Stimulated activated memory B cell treated with anti-CD40 and anti-IgM and Interleukin-4, amounts not matched to agents 10 μg/mL and 1 μg/mL and 100 μg/mL, for 72 hours (primary cell): ENCODE measurements at regions not wholly inside any gene's neighbourhood (a gene's known extent, or its start where the extent isn't known, plus 50 kb on each side); places are given as distances from the start of the nearest gene placed in this dataset.

Experiments
- ATAC-seq: fragments of 150-1000 bp; cut with Tn5 transposase; 2 replicates; pipeline ENCODE4 v1.10.0; 2021
- H3K27ac Mint-ChIP-seq: one replicate; pipeline ENCODE4 v1.8.0; 2022; ENCODE audit warnings: mild to moderate bottlenecking, mixed read lengths
- H3K27me3 Mint-ChIP-seq: one replicate; pipeline ENCODE4 v1.8.0; 2022; ENCODE audit warnings: mixed read lengths
- H3K36me3 Mint-ChIP-seq: one replicate; pipeline ENCODE4 v1.8.0; 2022; ENCODE audit warnings: mixed read lengths
- H3K4me1 Mint-ChIP-seq: one replicate; pipeline ENCODE4 v1.8.0; 2022; ENCODE audit warnings: mixed read lengths
- H3K4me3 Mint-ChIP-seq: one replicate; pipeline ENCODE4 v1.8.0; 2022; ENCODE audit warnings: mild to moderate bottlenecking, moderate library complexity, mixed read lengths
- H3K9me3 Mint-ChIP-seq: one replicate; pipeline ENCODE4 v1.8.0; 2022; ENCODE audit warnings: mixed read lengths

GRCh38 chr17:72539981-72540897 lies 419.4 kb downstream of the SOX9 start:
- Mint-ChIP-seq H3K9me3 (no peaks in the 10 kb centered on the region), H3K27me3 (peaks cover 52% of the 10 kb centered on the region), H3K4me1 (peaks cover 6% of the 10 kb centered on the region), H3K36me3 (no peaks in the 10 kb centered on the region), H3K4me3 (no peak overlapping the region), H3K27ac (no peak overlapping the region)
- ATAC-seq, result peak; percentile 75

- no peak overlapping the region for H3K27ac Mint-ChIP-seq
- no peaks in the 10 kb centered on the region for H3K9me3 Mint-ChIP-seq
- H3K4me1 Mint-ChIP-seq, result peaks cover 6% of the 10 kb centered on the region
- no peaks in the 10 kb centered on the region for H3K36me3 Mint-ChIP-seq
- no peak for ATAC-seq
- no peak overlapping the region for H3K4me3 Mint-ChIP-seq
- peaks cover 52% of the 10 kb centered on the region for H3K27me3 Mint-ChIP-seq
Observed at GRCh38 chr17:72542317-72542716, 421.5 kb downstream of the SOX9 start.

GRCh38 chr17:72545766-72546165 lies 424.9 kb downstream of the SOX9 start:
- Mint-ChIP-seq H3K27me3 (peaks cover 31% of the 10 kb centered on the region), H3K4me1 (no peaks in the 10 kb centered on the region)

GRCh38 chr17:72553051-72553755 lies 432.4 kb downstream of the SOX9 start:
- no peak overlapping the region for H3K4me3 Mint-ChIP-seq

More at GRCh38 chr17:72545766-72546165, 424.9 kb downstream of the SOX9 start:
- no peaks in the 10 kb centered on the region for H3K36me3 Mint-ChIP-seq
- H3K9me3 Mint-ChIP-seq, result no peaks in the 10 kb centered on the region
- H3K27ac Mint-ChIP-seq, result no peak overlapping the region
- ATAC-seq, result no peak
- H3K4me3 Mint-ChIP-seq, result no peak overlapping the region

GRCh38 chr17:72554508-72554907 lies 433.7 kb downstream of the SOX9 start:
- Mint-ChIP-seq H3K27me3 (no peaks in the 10 kb centered on the region), H3K27ac (no peak overlapping the region)

More at GRCh38 chr17:72553051-72553755, 432.4 kb downstream of the SOX9 start:
- ATAC-seq, result no peak
- Mint-ChIP-seq H3K4me1 (no peaks in the 10 kb centered on the region), H3K27ac (no peak overlapping the region), H3K27me3 (no peaks in the 10 kb centered on the region), H3K9me3 (no peaks in the 10 kb centered on the region), H3K36me3 (no peaks in the 10 kb centered on the region)

GRCh38 chr17:72555052-72555451 lies 434.2 kb downstream of the SOX9 start:
- Mint-ChIP-seq H3K9me3 (no peaks in the 10 kb centered on the region), H3K36me3 (no peaks in the 10 kb centered on the region)
- ATAC-seq, result no peak

More at GRCh38 chr17:72554508-72554907, 433.7 kb downstream of the SOX9 start:
- Mint-ChIP-seq H3K4me3 (no peak overlapping the region), H3K36me3 (no peaks in the 10 kb centered on the region), H3K4me1 (no peaks in the 10 kb centered on the region), H3K9me3 (no peaks in the 10 kb centered on the region)
- ATAC-seq, result no peak

GRCh38 chr17:72556944-72557826 lies 436.4 kb downstream of the SOX9 start:
- Mint-ChIP-seq H3K36me3 (no peaks in the 10 kb centered on the region), H3K4me3 (no peak overlapping the region), H3K27me3 (no peaks in the 10 kb centered on the region), H3K9me3 (no peaks in the 10 kb centered on the region), H3K4me1 (no peaks in the 10 kb centered on the region), H3K27ac (no peak overlapping the region)
- ATAC-seq, result peak; percentile 55

More at GRCh38 chr17:72555052-72555451, 434.2 kb downstream of the SOX9 start:
- Mint-ChIP-seq H3K4me1 (no peaks in the 10 kb centered on the region), H3K27me3 (no peaks in the 10 kb centered on the region), H3K27ac (no peak overlapping the region), H3K4me3 (no peak overlapping the region)

- Mint-ChIP-seq H3K36me3 (no peaks in the 10 kb centered on the region), H3K4me3 (no peak overlapping the region), H3K27ac (no peak overlapping the region), H3K4me1 (no peaks in the 10 kb centered on the region), H3K9me3 (no peaks in the 10 kb centered on the region), H3K27me3 (no peaks in the 10 kb centered on the region)
- ATAC-seq, result no peak
Observed at GRCh38 chr17:72558971-72559476, 438.2 kb downstream of the SOX9 start.

GRCh38 chr17:72560303-72561247 lies 439.8 kb downstream of the SOX9 start:
- Mint-ChIP-seq H3K9me3 (no peaks in the 10 kb centered on the region), H3K36me3 (no peaks in the 10 kb centered on the region), H3K27me3 (peaks cover under 1% of the 10 kb centered on the region), H3K4me3 (no peak overlapping the region), H3K27ac (no peak overlapping the region), H3K4me1 (no peaks in the 10 kb centered on the region)
- peak; percentile 60 for ATAC-seq

- no peak overlapping the region for H3K4me3 Mint-ChIP-seq
- H3K27me3 Mint-ChIP-seq, result peaks cover 8% of the 10 kb centered on the region
- H3K27ac Mint-ChIP-seq, result no peak overlapping the region
Observed at GRCh38 chr17:72561266-72561665, 440.4 kb downstream of the SOX9 start.

GRCh38 chr17:72561680-72562079 lies 440.9 kb downstream of the SOX9 start:
- Mint-ChIP-seq H3K4me1 (peaks cover 3% of the 10 kb centered on the region), H3K27ac (no peak overlapping the region), H3K36me3 (no peaks in the 10 kb centered on the region), H3K9me3 (no peaks in the 10 kb centered on the region), H3K4me3 (no peak overlapping the region), H3K27me3 (peaks cover 12% of the 10 kb centered on the region)
- ATAC-seq, result no peak

More at GRCh38 chr17:72561266-72561665, 440.4 kb downstream of the SOX9 start:
- H3K36me3 Mint-ChIP-seq, result no peaks in the 10 kb centered on the region
- H3K9me3 Mint-ChIP-seq, result no peaks in the 10 kb centered on the region
- H3K4me1 Mint-ChIP-seq, result no peaks in the 10 kb centered on the region
- ATAC-seq, result no peak

- no peaks in the 10 kb centered on the region for H3K9me3 Mint-ChIP-seq
- H3K4me3 Mint-ChIP-seq, result no peak overlapping the region
- no peaks in the 10 kb centered on the region for H3K36me3 Mint-ChIP-seq
- no peak overlapping the region for H3K27ac Mint-ChIP-seq
- H3K4me1 Mint-ChIP-seq, result peaks cover 11% of the 10 kb centered on the region
- peaks cover 21% of the 10 kb centered on the region for H3K27me3 Mint-ChIP-seq
- no peak for ATAC-seq
Observed at GRCh38 chr17:72562615-72563188, 441.9 kb downstream of the SOX9 start.

- Mint-ChIP-seq H3K4me1 (peaks cover 11% of the 10 kb centered on the region), H3K4me3 (no peak overlapping the region), H3K36me3 (no peaks in the 10 kb centered on the region), H3K9me3 (no peaks in the 10 kb centered on the region), H3K27ac (no peak overlapping the region), H3K27me3 (peaks cover 34% of the 10 kb centered on the region)
- ATAC-seq, result no peak
Observed at GRCh38 chr17:72563952-72564351, 443.1 kb downstream of the SOX9 start.
